Suprapubic skin (tissue), 3 donors: ENCODE measurements at regions not wholly inside any gene's neighbourhood (a gene's known extent, or its start where the extent isn't known, plus 50 kb on each side); places are given as distances from the start of the nearest gene placed in this dataset.

Experiments
- CTCF ChIP-seq, 2 donors: fragments of 200-600 bp in 1 of 2; fragments of 450-650 bp in 1 of 2; sonication (generic) in 1 of 2; IDR thresholded peaks; one replicate each; pipeline ENCODE4 v1.5.1; 2016 to 2019; ENCODE audit warnings: antibody characterized with exemption in 2 of 2, mild to moderate bottlenecking in 1 of 2, moderate library complexity in 1 of 2
- EP300 ChIP-seq: sonication (generic); formaldehyde crosslinking; IDR thresholded peaks from one replicate; pipeline ENCODE4 v1.6.1; 2017; ENCODE audit warnings: antibody characterized with exemption
- POLR2A ChIP-seq, 2 donors: fragments of 450-650 bp; IDR thresholded peaks; one replicate each; pipeline ENCODE4 v1.6.1; 2017; ENCODE audit warnings: antibody characterized with exemption in 2 of 2, mild to moderate bottlenecking in 2 of 2, moderate library complexity in 2 of 2

GRCh38 chr10:8600192-8600591 lies 545.7 kb downstream of the GATA3 start:
- TF ChIP-seq CTCF (IDR thresholded peaks at IDR 0.05): no peak
- TF ChIP-seq EP300: no peak
- TF ChIP-seq POLR2A (IDR thresholded peaks at IDR 0.05): no peak
